ENCODE measurements at regions not wholly inside any gene's neighbourhood (a gene's known extent, or its start where the extent isn't known, plus 50 kb on each side); places are given as distances from the start of the nearest gene placed in this dataset.

DNA sequence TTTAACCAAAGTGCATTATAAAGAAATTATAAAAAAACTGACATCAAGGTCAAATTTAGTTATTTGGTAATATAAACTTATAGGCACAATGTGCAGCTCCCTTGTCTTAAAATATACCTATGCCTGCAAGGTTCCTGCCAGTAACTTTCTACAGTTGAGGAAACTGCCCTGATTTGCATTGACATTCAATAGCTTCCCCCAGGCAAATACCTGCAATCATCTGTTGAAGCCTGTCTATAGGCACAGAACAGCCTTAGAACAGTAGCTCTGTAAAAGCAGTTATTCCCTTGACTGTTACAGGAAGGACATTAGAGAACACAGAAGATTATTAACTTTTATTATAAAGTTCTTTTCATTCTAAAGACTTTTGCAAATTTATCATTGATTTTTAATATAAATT is 1239.5 kb downstream of the PCDH9 start:
- Histone ChIP-seq H3K36me3 (no peaks in the 10 kb centered on the region), H3K4me1 (no peaks in the 10 kb centered on the region), H3K9me3 (no peaks in the 10 kb centered on the region), H3K4me3 (replicated peaks in 1 of 3) (no peak overlapping the region), H3K27ac (no peak overlapping the region), H3K27me3 (no peaks in the 10 kb centered on the region)
- no peak for TF ChIP-seq POLR2A (IDR thresholded peaks at IDR 0.05)
- TF ChIP-seq, protein P1, sequence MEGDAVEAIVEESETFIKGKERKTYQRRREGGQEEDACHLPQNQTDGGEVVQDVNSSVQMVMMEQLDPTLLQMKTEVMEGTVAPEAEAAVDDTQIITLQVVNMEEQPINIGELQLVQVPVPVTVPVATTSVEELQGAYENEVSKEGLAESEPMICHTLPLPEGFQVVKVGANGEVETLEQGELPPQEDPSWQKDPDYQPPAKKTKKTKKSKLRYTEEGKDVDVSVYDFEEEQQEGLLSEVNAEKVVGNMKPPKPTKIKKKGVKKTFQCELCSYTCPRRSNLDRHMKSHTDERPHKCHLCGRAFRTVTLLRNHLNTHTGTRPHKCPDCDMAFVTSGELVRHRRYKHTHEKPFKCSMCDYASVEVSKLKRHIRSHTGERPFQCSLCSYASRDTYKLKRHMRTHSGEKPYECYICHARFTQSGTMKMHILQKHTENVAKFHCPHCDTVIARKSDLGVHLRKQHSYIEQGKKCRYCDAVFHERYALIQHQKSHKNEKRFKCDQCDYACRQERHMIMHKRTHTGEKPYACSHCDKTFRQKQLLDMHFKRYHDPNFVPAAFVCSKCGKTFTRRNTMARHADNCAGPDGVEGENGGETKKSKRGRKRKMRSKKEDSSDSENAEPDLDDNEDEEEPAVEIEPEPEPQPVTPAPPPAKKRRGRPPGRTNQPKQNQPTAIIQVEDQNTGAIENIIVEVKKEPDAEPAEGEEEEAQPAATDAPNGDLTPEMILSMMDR (IDR thresholded peaks at IDR 0.05) = no peak
- intact Hi-C loops (cut with DNase I) = no loop called here
- no peak for DNase-seq

DNA sequence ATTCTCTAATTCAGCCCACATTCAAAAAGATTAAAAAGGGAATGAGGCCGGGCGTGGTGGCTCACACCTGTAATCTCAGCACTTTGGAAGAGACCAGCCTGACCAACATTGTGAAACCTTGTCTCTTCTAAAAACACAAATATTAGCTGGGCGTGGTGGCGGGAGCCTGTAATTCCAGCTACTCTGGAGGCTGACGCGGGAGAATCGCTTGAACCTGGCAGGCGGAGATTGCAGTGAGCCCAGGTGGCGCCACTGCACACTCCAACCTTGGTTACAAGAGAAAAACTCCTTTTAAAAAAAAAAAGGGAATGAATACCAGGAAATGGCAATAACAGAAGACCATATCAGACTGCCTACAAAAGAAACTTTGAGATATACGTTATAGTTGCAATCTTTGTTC is 1244.5 kb downstream of the PCDH9 start:
- Histone ChIP-seq H3K27ac (no peak overlapping the region), H3K36me3 (no peaks in the 10 kb centered on the region), H3K9me3 (no peaks in the 10 kb centered on the region), H3K4me1 (no peaks in the 10 kb centered on the region), H3K27me3 (no peaks in the 10 kb centered on the region), H3K4me3 (replicated peaks in 1 of 3) (no peak overlapping the region)
- intact Hi-C loops (cut with DNase I) = no loop called here
- TF ChIP-seq POLR2A (IDR thresholded peaks at IDR 0.05) = no peak
- TF ChIP-seq, protein P1 (IDR thresholded peaks at IDR 0.05) = no peak
- DNase-seq = no peak
- whole genome bisulfite sequencing, 2 donors = 90 to 92% methylated on average over 10 of the region's 10 CpGs

DNA sequence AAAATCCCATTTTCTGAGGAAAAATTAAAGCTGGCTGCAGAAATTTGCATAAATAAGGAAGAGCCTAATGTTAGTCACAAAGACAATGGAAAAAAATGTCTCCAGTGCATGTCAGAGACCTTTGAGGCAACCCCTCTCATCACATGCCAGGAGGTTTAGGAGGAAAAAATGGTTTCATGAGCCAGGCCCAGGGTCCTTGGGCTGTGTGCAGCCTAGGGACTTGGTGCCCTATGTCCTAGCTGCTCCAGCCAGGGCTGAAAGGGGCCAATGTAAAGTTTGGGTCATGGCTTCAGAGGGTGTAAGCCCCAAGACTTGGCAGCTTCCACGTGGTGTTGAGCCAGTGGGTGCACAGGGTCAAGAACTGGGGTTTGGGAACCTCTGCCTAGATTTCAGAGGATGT is 1252.6 kb downstream of the PCDH9 start:
- Histone ChIP-seq H3K4me1 (no peaks in the 10 kb centered on the region), H3K27me3 (no peaks in the 10 kb centered on the region), H3K9me3 (no peaks in the 10 kb centered on the region), H3K4me3 (replicated peaks in 1 of 3) (no peak overlapping the region), H3K36me3 (no peaks in the 10 kb centered on the region), H3K27ac (no peak overlapping the region)
- DNase-seq = no peak
- intact Hi-C loops (cut with DNase I) = no loop called here
- no peak for TF ChIP-seq POLR2A (IDR thresholded peaks at IDR 0.05)
- TF ChIP-seq, protein P1 (IDR thresholded peaks at IDR 0.05) = no peak
- 53% methylated on average over 1 of the region's 1 CpG; no CpG with 5 or more reads in 1 of the 2 donors for WGBS, 2 donors

DNA sequence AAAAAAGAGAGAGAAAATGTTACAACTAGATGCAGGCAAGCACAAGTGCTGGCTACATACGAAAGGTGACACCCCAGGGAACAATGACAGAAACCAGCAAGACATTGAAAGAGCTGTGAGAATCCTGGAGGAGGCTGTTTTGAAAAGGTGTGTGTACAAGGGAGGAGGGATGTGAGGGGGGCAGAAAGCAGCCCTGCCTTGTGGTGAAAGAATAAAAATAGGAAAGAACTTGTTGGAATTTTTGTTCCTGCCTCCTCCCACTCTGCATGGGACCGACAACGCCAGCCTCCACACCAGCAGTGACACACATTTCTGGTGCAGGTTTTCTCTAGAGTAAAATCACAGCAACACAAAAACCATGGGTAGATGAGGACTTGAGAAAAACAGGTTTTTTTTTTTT is 1258.6 kb downstream of the PCDH9 start:
- no peaks in the 10 kb centered on the region for H3K9me3 ChIP-seq
- H3K4me3 ChIP-seq (replicated peaks in 1 of 3) = no peak overlapping the region
- no peak overlapping the region for H3K27ac ChIP-seq
- no peaks in the 10 kb centered on the region for H3K36me3 ChIP-seq
- no peak for DNase-seq
- no peaks in the 10 kb centered on the region for H3K27me3 ChIP-seq
- TF ChIP-seq, protein P1 (IDR thresholded peaks at IDR 0.05) = no peak
- no peak for TF ChIP-seq POLR2A (IDR thresholded peaks at IDR 0.05)
- 52 to 58% methylated on average over 3 of the region's 3 CpGs for WGBS, 2 donors
- intact Hi-C loops (cut with DNase I) = no loop called here
- H3K4me1 ChIP-seq = no peaks in the 10 kb centered on the region

DNA sequence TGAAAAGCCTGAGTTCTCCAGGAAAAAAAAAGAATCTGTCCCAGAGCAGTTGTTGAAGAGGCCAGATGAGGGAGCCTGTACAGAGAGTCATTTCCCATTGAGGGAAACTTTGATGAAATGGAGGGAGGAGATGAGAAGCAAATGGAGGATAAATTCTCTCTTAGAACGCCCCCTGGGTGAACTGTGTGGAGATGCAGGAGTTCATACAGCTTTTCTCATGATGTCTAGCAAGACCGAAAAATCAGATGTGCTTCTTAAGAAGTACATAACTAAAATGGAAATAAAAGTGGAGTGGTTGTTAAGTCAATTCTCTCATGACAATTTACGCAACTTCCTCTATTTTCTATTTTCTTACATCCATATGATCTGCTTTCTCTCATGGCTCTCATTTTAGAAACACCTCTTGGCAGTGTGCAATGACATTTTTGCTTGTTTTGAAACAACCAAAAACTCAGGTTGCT is 1263.1 kb downstream of the PCDH9 start:
- DNase-seq = no peak
- 72 to 77% methylated on average over 3 of the region's 3 CpGs for WGBS, 2 donors
- no peaks in the 10 kb centered on the region for H3K27me3 ChIP-seq

More for the DNA sequence above, 1263.1 kb downstream of the PCDH9 start:
- no peak overlapping the region for H3K4me3 ChIP-seq (replicated peaks in 1 of 3)
- no peaks in the 10 kb centered on the region for H3K36me3 ChIP-seq
- no peaks in the 10 kb centered on the region for H3K4me1 ChIP-seq
- H3K27ac ChIP-seq = no peak overlapping the region
- TF ChIP-seq, protein P1 (IDR thresholded peaks at IDR 0.05) = no peak
- no peak for TF ChIP-seq POLR2A (IDR thresholded peaks at IDR 0.05)
- no peaks in the 10 kb centered on the region for H3K9me3 ChIP-seq
- intact Hi-C loops (cut with DNase I) = no loop called here
